ENCODE measurements at regions not wholly inside any gene's neighbourhood (a gene's known extent, or its start where the extent isn't known, plus 50 kb on each side); places are given as distances from the start of the nearest gene placed in this dataset.

GRCh38 chr9:38181866-38182265, 112.8 kb upstream of the SHB start:
- Histone ChIP-seq H3K27me3 (ENCODE audit: insufficient read depth, low read length) (no peaks in the 10 kb centered on the region), H2BK20ac (ENCODE audit: low read depth, low read length, poor library complexity, severe bottlenecking) (no peak overlapping the region), H3K18ac (ENCODE audit: insufficient read length, low read depth, low read length) (no peak overlapping the region), H3K9me3 (ENCODE audit: control insufficient read depth, low read depth, low read length) (no peaks in the 10 kb centered on the region), H2BK5ac (ENCODE audit: insufficient read length, low read length) (no peak overlapping the region), H2BK12ac (ENCODE audit: insufficient read length, low read depth, low read length) (no peak overlapping the region), H3K27ac (ENCODE audit: insufficient read length, low read depth, low read length) (no peak overlapping the region), H3K79me1 (ENCODE audit: insufficient read depth, low read depth, low read length, poor library complexity, severe bottlenecking) (no peaks in the 10 kb centered on the region), H3K4me2 (ENCODE audit: insufficient read depth, insufficient read length, low read length) (no peak overlapping the region), H3K79me2 (ENCODE audit: insufficient read depth, low read length) (no peaks in the 10 kb centered on the region), H3K23me2 (ENCODE audit: insufficient read length, low read depth, low read length, poor library complexity, severe bottlenecking) (no peaks in the 10 kb centered on the region), H4K91ac (ENCODE audit: insufficient read length, low read depth, low read length) (no peak overlapping the region), H3T11ph (ENCODE audit: low read length) (no peak overlapping the region), H4K5ac (ENCODE audit: insufficient read length, low read depth, low read length) (no peak overlapping the region), H3K4me1 (ENCODE audit: insufficient read depth, low read length) (no peaks in the 10 kb centered on the region; the same call in 1 of the 2 replicates), H3K4ac (ENCODE audit: low read depth, low read length) (no peak overlapping the region), H3K56ac (ENCODE audit: insufficient read length, low read depth, low read length) (no peak overlapping the region), H3K14ac (ENCODE audit: insufficient read depth, low read length) (no peak overlapping the region), H4K8ac (replicated peaks; ENCODE audit: insufficient read length, low read depth, low read length) (no peak overlapping the region), H2AK5ac (ENCODE audit: insufficient read length, low read length) (no peak overlapping the region), H4K20me1 (ENCODE audit: control insufficient read depth, insufficient read depth, insufficient read length) (no peaks in the 10 kb centered on the region), H3K9ac (ENCODE audit: extremely low read depth, insufficient read length, low read length) (no peak overlapping the region), H2AFZ (ENCODE audit: low read length) (no peak overlapping the region), H2BK15ac (ENCODE audit: low read depth, low read length) (no peak overlapping the region), H2BK120ac (ENCODE audit: low read depth, low read length, poor library complexity, severe bottlenecking) (no peak overlapping the region), H3K23ac (ENCODE audit: insufficient read length, low read depth, low read length) (no peak overlapping the region)
- H3K4me1 Mint-ChIP-seq: peaks cover 22 to 32% of the 10 kb centered on the region in 2 experiments
- H3K27me3 Mint-ChIP-seq (ENCODE audit: low read depth): peaks cover 49% of the 10 kb centered on the region
- WGBS (ENCODE audit: extremely low coverage, insufficient read length, low lambda C conversion rate): no CpG with 5 or more reads among the region's 2 CpGs
- no peak overlapping the region for H3K27ac Mint-ChIP-seq
- no peak overlapping the region for H3K4me3 Mint-ChIP-seq
- TF ChIP-seq CTCF (conservative IDR thresholded peaks at IDR 0.05): no peak
- H3K9me3 Mint-ChIP-seq: peaks cover 3 to 6% of the 10 kb centered on the region in 2 experiments; a peak in 3 of 5 replicates
- peaks cover 0 to 3% (median 0%) of the 10 kb centered on the region in 3 experiments; a peak in 1 of 7 replicates for H3K36me3 Mint-ChIP-seq (ENCODE audit: insufficient read depth in 1 of 3, low read depth in 3 of 3)
- DNase-seq: no peak

All from H9 (cell line).